ENCODE measurements at regions not wholly inside any gene's neighbourhood (a gene's known extent, or its start where the extent isn't known, plus 50 kb on each side); places are given as distances from the start of the nearest gene placed in this dataset.
"Not testable (repeated sequence)": the region's sequence is repeated elsewhere in the genome, so short reads cannot be mapped to it uniquely, and the experiment has no call there.

GRCh38 chr10:109663122-109663521 is 260.2 kb downstream of the XPNPEP1 start:
- DNase-seq (ENCODE audit: low spot score), result no peak

- not testable (repeated sequence) for DNase-seq (ENCODE audit: low spot score)
Measured at GRCh38 chr10:109652612-109653011, 270.7 kb downstream of the XPNPEP1 start.

GRCh38 chr10:109650228-109650627 is 273.1 kb downstream of the XPNPEP1 start:
- no peak for DNase-seq (ENCODE audit: low spot score)

GRCh38 chr10:109647627-109648026 is 275.7 kb downstream of the XPNPEP1 start:
- peak; percentile 31 for DNase-seq (ENCODE audit: low spot score)

- no peak for DNase-seq (ENCODE audit: low spot score)
Measured at GRCh38 chr10:109633846-109634245, 289.5 kb downstream of the XPNPEP1 start.

GRCh38 chr10:109633017-109633416 is 290.3 kb downstream of the XPNPEP1 start:
- DNase-seq (ENCODE audit: low spot score), result not testable (repeated sequence)

GRCh38 chr10:109624939-109625338 is 298.4 kb downstream of the XPNPEP1 start:
- no peak for DNase-seq (ENCODE audit: low spot score)

GRCh38 chr10:109622566-109622965 is 300.7 kb downstream of the XPNPEP1 start:
- DNase-seq (ENCODE audit: low spot score), result no peak

GRCh38 chr10:109620396-109620795 is 302.9 kb downstream of the XPNPEP1 start:
- no peak for DNase-seq (ENCODE audit: low spot score)

- DNase-seq (ENCODE audit: low spot score), result no peak
Measured at GRCh38 chr10:109619914-109620313, 303.4 kb downstream of the XPNPEP1 start.

- no peak for DNase-seq (ENCODE audit: low spot score)
Measured at GRCh38 chr10:109618748-109619147, 304.6 kb downstream of the XPNPEP1 start.

- DNase-seq (ENCODE audit: low spot score), result no peak
Measured at GRCh38 chr10:109618301-109618700, 305.0 kb downstream of the XPNPEP1 start.

GRCh38 chr10:109616359-109616980 is 306.8 kb downstream of the XPNPEP1 start:
- DNase-seq (ENCODE audit: low spot score), result no peak

- DNase-seq (ENCODE audit: low spot score), result not testable (repeated sequence)
Measured at GRCh38 chr10:109595356-109595755, 328.0 kb downstream of the XPNPEP1 start.

- no peak for DNase-seq (ENCODE audit: low spot score)
Measured at GRCh38 chr10:109593682-109594081, 329.6 kb downstream of the XPNPEP1 start.

- no peak for DNase-seq (ENCODE audit: low spot score)
Measured at GRCh38 chr10:109592391-109592790, 330.9 kb downstream of the XPNPEP1 start.

GRCh38 chr10:109591601-109592000 is 331.7 kb downstream of the XPNPEP1 start:
- DNase-seq (ENCODE audit: low spot score), result no peak

- DNase-seq (ENCODE audit: low spot score), result no peak
Measured at GRCh38 chr10:109588259-109588658, 335.1 kb downstream of the XPNPEP1 start.

GRCh38 chr10:109587366-109587765 is 335.9 kb downstream of the XPNPEP1 start:
- no peak for DNase-seq (ENCODE audit: low spot score)

GRCh38 chr10:109556399-109556798 is 366.9 kb downstream of the XPNPEP1 start:
- DNase-seq (ENCODE audit: low spot score), result no peak

GRCh38 chr10:109542050-109542603 is 381.2 kb downstream of the XPNPEP1 start:
- DNase-seq (ENCODE audit: low spot score), result peak; percentile 50

GRCh38 chr10:109534193-109534592 is 389.1 kb downstream of the XPNPEP1 start:
- DNase-seq (ENCODE audit: low spot score), result no peak

GRCh38 chr10:109529258-109529657 is 394.1 kb downstream of the XPNPEP1 start:
- DNase-seq (ENCODE audit: low spot score), result no peak

GRCh38 chr10:109517748-109518147 is 405.6 kb downstream of the XPNPEP1 start:
- no peak for DNase-seq (ENCODE audit: low spot score)

All from HT-29 (cell line).